Peyer's patch (tissue), 4 donors: ENCODE measurements at regions not wholly inside any gene's neighbourhood (a gene's known extent, or its start where the extent isn't known, plus 50 kb on each side); places are given as distances from the start of the nearest gene placed in this dataset.

Experiments used
- DNase-seq, 3 donors: peaks; one replicate each; pipeline ENCODE4 v3.0.0-alpha.2; 2017 to 2019
- H3K27ac ChIP-seq, 4 donors: fragments of 200-600 bp; sonication (generic); one replicate each; pipeline ENCODE4 v1.5.1; 2016 to 2019
- H3K27me3 ChIP-seq, 2 donors: fragments of 200-600 bp; sonication (generic); one replicate each; pipeline ENCODE4 v1.5.1; 2019
- H3K36me3 ChIP-seq, 3 donors: fragments of 200-600 bp; sonication (generic); one replicate each; pipeline ENCODE4 v1.5.1; 2016 to 2019
- H3K4me1 ChIP-seq, 4 donors: fragments of 200-600 bp; sonication (generic); one replicate each; pipeline ENCODE4 v1.5.1; 2016 to 2019
- H3K4me3 ChIP-seq, 4 donors: fragments of 200-600 bp; sonication (generic); 1 replicate in 3 of 4; 2 replicates in 1 of 4; pipeline ENCODE4 v1.5.1; 2016 to 2019; ENCODE audit warnings: mild to moderate bottlenecking in 1 of 4
- H3K9me3 ChIP-seq, 4 donors: fragments of 200-600 bp; sonication (generic); one replicate each; pipeline ENCODE4 v1.5.1; 2016 to 2019; ENCODE audit warnings: mild to moderate bottlenecking in 1 of 4
- CTCF ChIP-seq, 6 experiments: fragments of 450-650 bp in 4 of 6; fragments of 200-600 bp in 2 of 6; sonication (generic) in 1 of 6; IDR thresholded peaks; one replicate each; pipeline ENCODE4 v1.5.1; 2017 to 2019; ENCODE audit warnings: antibody characterized with exemption in 6 of 6, mild to moderate bottlenecking in 3 of 6, moderate library complexity in 1 of 6
- POLR2A ChIP-seq, 2 donors: fragments of 450-650 bp; IDR thresholded peaks; one replicate each; pipeline ENCODE4 v1.5.1; 2017; ENCODE audit warnings: antibody characterized with exemption in 2 of 2, mild to moderate bottlenecking in 2 of 2, moderate library complexity in 2 of 2

GRCh38 chr20:24875078-24875477 is 74.0 kb upstream of the CST7 start:
- Histone ChIP-seq H3K4me3 (no peak overlapping the region), H3K4me1 (no peaks in the 10 kb centered on the region)

GRCh38 chr20:24877652-24878051 is 71.4 kb upstream of the CST7 start:
- no peak for DNase-seq
- TF ChIP-seq CTCF (IDR thresholded peaks at IDR 0.05): no peak
- TF ChIP-seq POLR2A (IDR thresholded peaks at IDR 0.05): no peak
- Histone ChIP-seq H3K4me3 (no peak overlapping the region), H3K4me1 (no peaks in the 10 kb centered on the region), H3K36me3 (no peaks in the 10 kb centered on the region), H3K9me3 (no peaks in the 10 kb centered on the region), H3K27me3 (no peaks in the 10 kb centered on the region), H3K27ac (no peak overlapping the region)

More at GRCh38 chr20:24875078-24875477, 74.0 kb upstream of the CST7 start:
- no peaks in the 10 kb centered on the region for H3K27me3 ChIP-seq
- H3K9me3 ChIP-seq: no peaks in the 10 kb centered on the region
- no peaks in the 10 kb centered on the region for H3K36me3 ChIP-seq
- DNase-seq: no peak
- H3K27ac ChIP-seq: no peak overlapping the region
- TF ChIP-seq CTCF (IDR thresholded peaks at IDR 0.05) (no peak), POLR2A (IDR thresholded peaks at IDR 0.05) (no peak)

GRCh38 chr20:24878657-24879056 is 70.4 kb upstream of the CST7 start:
- Histone ChIP-seq H3K9me3 (no peaks in the 10 kb centered on the region), H3K36me3 (no peaks in the 10 kb centered on the region), H3K27ac (no peak overlapping the region), H3K4me3 (no peak overlapping the region), H3K4me1 (no peaks in the 10 kb centered on the region), H3K27me3 (no peaks in the 10 kb centered on the region)
- TF ChIP-seq POLR2A (IDR thresholded peaks at IDR 0.05) (no peak), CTCF (IDR thresholded peaks at IDR 0.05) (no peak)
- DNase-seq: no peak

- Histone ChIP-seq H3K9me3 (no peaks in the 10 kb centered on the region), H3K4me1 (no peaks in the 10 kb centered on the region), H3K4me3 (no peak overlapping the region), H3K36me3 (no peaks in the 10 kb centered on the region), H3K27me3 (no peaks in the 10 kb centered on the region), H3K27ac (no peak overlapping the region)
- TF ChIP-seq CTCF (IDR thresholded peaks at IDR 0.05) (no peak), POLR2A (IDR thresholded peaks at IDR 0.05) (no peak)
- DNase-seq: no peak
Measured at GRCh38 chr20:24879875-24880274, 69.2 kb upstream of the CST7 start.

GRCh38 chr20:24880356-24880755 is 68.7 kb upstream of the CST7 start:
- no peaks in the 10 kb centered on the region for H3K4me1 ChIP-seq
- no peaks in the 10 kb centered on the region for H3K36me3 ChIP-seq
- H3K27ac ChIP-seq: no peak overlapping the region
- no peak for DNase-seq
- no peak overlapping the region for H3K4me3 ChIP-seq
- TF ChIP-seq CTCF (IDR thresholded peaks at IDR 0.05): no peak
- no peak for TF ChIP-seq POLR2A (IDR thresholded peaks at IDR 0.05)
- H3K27me3 ChIP-seq: no peaks in the 10 kb centered on the region
- H3K9me3 ChIP-seq: no peaks in the 10 kb centered on the region

GRCh38 chr20:24890286-24890685 is 58.8 kb upstream of the CST7 start:
- Histone ChIP-seq H3K27ac (no peak overlapping the region), H3K36me3 (no peaks in the 10 kb centered on the region), H3K27me3 (no peaks in the 10 kb centered on the region), H3K9me3 (no peaks in the 10 kb centered on the region), H3K4me1 (no peaks in the 10 kb centered on the region), H3K4me3 (no peak overlapping the region)
- no peak for TF ChIP-seq CTCF (IDR thresholded peaks at IDR 0.05)
- TF ChIP-seq POLR2A (IDR thresholded peaks at IDR 0.05): no peak
- no peak for DNase-seq
